ENCODE measurements at regions not wholly inside any gene's neighbourhood (a gene's known extent, or its start where the extent isn't known, plus 50 kb on each side); places are given as distances from the start of the nearest gene placed in this dataset.
"Not testable (repeated sequence)": the region's sequence is repeated elsewhere in the genome, so short reads cannot be mapped to it uniquely, and the experiment has no call there.

DNA sequence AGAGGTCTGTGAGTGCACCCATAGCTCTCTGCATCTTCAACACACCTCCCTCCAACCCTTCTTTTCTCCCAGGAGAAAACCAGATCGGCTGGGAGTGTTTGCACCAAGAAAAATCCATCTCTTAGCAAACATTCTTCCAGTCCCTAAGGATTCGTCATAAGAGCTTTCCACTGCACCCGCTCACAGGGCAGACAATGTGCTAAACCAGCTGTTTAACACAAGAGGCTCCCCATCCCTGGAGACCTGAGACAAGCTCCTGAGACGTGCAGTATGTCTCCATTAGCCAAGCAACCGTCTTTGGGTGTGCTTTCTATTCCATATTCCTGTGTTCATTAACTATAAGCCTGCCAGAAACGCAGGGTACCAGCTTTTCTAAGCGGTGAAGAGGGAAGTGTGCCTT lies 93.6 kb upstream of the ZNF462 start:
- DNase-seq (ENCODE audit: low spot score), result no peak

GRCh38 chr9:106771608-106772007 lies 91.4 kb upstream of the ZNF462 start:
- no peak for DNase-seq (ENCODE audit: low spot score)

GRCh38 chr9:106772523-106773290 lies 90.3 kb upstream of the ZNF462 start:
- no peak for DNase-seq (ENCODE audit: low spot score)

DNA sequence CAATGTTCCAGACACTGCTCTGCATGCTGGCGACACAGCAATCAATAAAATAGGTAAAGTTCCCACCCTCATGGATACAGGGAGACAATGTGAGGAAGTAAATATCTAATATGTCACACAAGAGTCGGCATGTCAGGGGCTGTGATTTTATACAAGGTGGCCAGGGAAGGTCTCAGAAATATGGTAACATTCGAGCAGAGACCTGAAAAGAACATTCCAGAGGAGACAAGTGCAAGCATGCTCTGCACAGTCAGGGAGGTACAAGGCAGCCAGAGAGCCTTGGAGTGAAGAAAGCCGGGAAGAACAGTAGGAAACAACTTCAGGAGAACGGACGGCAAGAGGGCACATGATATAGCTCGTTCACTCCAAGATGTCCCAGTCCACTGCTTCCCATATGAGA lies 89.2 kb upstream of the ZNF462 start:
- no peak for DNase-seq (ENCODE audit: low spot score)

- DNase-seq (ENCODE audit: low spot score), result no peak
Measured at GRCh38 chr9:106775960-106776359, 87.0 kb upstream of the ZNF462 start.

DNA sequence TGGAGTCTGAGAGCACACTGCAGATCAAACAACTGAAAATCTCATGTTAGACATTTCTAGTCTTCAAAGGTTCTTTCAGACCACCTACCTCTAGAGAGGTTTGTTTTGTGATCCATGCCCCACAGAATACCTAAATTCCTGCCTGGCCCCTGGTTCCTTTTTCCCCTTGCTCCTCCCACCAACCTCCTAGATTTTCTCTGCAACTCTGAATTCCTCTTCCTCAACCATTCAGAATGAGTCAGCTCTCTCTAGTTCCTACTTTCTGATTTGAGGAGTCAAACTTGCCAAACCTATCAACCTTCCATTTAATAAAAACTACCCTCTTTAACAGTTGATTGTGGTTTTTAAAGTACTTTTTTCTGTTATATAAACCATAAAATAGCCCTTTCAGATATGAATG lies 83.2 kb upstream of the ZNF462 start:
- no peak for DNase-seq (ENCODE audit: low spot score)

- no peak for DNase-seq (ENCODE audit: low spot score)
Measured at GRCh38 chr9:106783121-106783520, 79.8 kb upstream of the ZNF462 start.

- DNase-seq (ENCODE audit: low spot score), result no peak
Measured at GRCh38 chr9:106784076-106784475, 78.9 kb upstream of the ZNF462 start.

DNA sequence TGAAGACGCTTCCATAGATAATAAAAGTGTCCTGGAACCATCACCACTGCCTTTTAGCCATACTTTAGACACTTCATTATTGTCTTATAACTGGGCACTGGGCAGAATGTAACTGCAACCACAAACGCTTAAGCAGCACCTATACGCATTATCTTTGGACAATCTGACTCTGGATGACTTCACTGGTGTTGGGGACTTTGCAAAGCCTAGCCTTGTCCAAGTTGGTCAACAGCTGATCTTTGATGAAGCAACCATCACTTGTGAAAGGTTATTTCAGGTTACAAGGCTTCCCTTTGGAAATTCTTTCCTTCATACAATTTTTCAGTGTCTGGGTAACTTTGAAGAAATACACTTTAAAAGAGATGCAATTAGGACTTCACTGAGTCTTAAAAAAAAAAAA lies 77.8 kb upstream of the ZNF462 start:
- no peak for DNase-seq (ENCODE audit: low spot score)

GRCh38 chr9:106788021-106788420 lies 74.9 kb upstream of the ZNF462 start:
- not testable (repeated sequence) for DNase-seq (ENCODE audit: low spot score)

DNA sequence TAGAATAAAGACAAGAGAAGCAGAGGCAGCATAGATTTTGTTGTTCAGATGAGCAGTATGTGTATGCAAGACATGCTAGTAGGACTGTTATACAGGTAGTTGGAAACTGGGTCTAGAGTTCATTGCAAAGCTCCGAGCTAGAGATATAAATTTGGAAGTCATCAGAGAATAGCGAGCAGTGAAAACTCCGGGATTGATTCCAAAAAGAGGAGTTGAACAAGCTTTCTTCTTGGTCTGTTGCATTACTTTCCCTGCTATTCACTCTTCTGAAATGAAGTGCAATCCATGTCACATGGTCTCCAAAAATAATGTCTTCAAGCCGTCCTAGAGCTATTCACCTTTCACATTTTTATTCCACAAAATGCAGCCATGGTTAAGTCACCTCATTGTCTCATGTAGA lies 67.9 kb upstream of the ZNF462 start:
- no peak for DNase-seq (ENCODE audit: low spot score)

DNA sequence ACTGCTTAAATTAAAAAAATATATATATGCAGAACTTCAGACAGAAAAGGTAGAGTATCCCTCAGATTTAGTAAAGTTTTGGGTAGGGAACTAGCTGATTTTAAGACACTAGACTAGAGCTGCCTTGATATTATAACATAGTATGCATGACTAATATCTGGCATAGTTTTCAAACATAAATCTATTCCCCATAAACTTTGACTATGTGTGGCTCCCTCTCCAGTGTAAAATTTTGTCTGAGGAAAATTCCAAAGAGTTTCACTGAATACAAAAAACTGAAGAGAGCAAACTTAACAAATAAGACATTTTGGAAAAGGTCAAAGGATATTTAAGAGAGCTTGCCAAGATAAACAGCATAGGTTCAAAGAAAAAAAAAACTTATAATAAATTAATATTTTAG lies 66.2 kb upstream of the ZNF462 start:
- DNase-seq (ENCODE audit: low spot score), result no peak

- DNase-seq (ENCODE audit: low spot score), result no peak
Measured at GRCh38 chr9:106797299-106797698, 65.7 kb upstream of the ZNF462 start.

DNA sequence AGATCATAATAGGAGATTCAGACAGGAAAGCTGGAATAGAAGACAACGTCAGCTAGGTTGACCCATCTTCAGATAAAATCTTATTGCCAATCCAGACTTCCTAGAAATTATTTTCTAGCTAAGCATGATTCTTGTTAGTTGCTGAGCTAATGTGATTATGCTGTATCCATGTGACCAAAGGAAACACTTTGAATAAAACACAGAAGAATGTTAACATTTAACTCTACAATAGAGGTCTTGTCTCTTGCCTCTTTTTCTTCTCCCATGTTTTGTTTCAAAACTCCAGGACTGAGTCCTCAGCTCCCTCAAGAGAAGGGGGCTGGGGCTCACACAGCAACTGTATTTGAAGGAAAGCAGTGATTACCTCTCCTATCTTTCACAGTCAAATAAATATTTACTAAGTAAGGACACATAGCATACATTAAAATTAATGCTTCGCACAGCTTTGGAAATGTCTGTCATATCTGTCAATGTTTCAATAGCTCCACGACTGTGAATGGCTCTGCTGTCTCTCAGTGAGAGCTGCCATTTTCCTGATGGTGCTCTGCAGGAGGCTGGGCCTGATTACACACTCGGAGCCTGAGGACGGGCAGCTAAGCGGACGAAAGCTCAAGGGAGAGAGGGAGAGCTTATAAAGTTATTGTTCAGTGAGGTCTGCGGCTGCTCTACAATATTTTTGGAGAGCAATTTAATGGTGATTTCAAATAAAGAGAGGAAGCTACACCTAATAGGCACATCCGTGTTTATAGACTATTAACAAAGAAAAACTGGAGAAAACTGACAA lies 64.8 kb upstream of the ZNF462 start:
- no peak for DNase-seq (ENCODE audit: low spot score)

- no peak for DNase-seq (ENCODE audit: low spot score)
Measured at GRCh38 chr9:106799152-106799551, 63.8 kb upstream of the ZNF462 start.

GRCh38 chr9:106800701-106801270 lies 62.2 kb upstream of the ZNF462 start:
- no peak for DNase-seq (ENCODE audit: low spot score)

GRCh38 chr9:106801816-106802215 lies 61.1 kb upstream of the ZNF462 start:
- no peak for DNase-seq (ENCODE audit: low spot score)

All from CD4-positive, alpha-beta T cell treated with Interleukin-15 for 4 hours (primary cell).